ENCODE measurements at regions not wholly inside any gene's neighbourhood (a gene's known extent, or its start where the extent isn't known, plus 50 kb on each side); places are given as distances from the start of the nearest gene placed in this dataset.

DNA sequence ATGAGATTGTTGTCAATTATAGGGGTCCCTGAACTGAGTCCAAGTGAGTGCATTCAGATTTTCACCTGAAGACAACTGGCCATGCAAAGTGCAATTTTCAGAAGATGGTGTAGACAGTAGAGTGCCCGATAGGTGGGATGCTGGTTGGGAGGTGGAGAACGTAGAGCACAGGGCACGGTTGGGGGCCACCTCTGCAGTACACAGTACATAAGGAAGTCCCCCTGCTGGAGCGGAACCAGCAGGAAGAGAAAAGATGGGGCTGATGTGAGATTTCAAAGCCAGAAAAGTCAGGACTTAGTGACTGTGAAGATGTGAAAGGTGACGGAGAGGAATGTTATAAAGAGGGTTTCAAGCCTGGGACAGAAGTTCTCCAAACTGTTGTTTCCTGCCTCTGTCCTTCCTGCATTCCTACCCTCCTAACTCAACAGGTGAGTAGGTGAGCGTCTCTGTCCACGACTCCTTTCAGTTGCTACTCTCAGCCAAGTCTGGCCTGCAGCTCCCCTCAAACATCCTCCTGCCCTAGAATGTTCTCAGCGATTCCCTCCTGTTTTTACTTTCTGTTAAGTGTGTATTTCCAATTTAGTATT is 330.8 kb downstream of the PRL start:
- TF ChIP-seq, protein P1, sequence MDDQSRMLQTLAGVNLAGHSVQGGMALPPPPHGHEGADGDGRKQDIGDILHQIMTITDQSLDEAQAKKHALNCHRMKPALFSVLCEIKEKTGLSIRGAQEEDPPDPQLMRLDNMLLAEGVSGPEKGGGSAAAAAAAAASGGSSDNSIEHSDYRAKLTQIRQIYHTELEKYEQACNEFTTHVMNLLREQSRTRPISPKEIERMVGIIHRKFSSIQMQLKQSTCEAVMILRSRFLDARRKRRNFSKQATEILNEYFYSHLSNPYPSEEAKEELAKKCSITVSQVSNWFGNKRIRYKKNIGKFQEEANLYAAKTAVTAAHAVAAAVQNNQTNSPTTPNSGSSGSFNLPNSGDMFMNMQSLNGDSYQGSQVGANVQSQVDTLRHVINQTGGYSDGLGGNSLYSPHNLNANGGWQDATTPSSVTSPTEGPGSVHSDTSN (IDR thresholded peaks at IDR 0.05), result no peak
- TF ChIP-seq, protein P2, sequence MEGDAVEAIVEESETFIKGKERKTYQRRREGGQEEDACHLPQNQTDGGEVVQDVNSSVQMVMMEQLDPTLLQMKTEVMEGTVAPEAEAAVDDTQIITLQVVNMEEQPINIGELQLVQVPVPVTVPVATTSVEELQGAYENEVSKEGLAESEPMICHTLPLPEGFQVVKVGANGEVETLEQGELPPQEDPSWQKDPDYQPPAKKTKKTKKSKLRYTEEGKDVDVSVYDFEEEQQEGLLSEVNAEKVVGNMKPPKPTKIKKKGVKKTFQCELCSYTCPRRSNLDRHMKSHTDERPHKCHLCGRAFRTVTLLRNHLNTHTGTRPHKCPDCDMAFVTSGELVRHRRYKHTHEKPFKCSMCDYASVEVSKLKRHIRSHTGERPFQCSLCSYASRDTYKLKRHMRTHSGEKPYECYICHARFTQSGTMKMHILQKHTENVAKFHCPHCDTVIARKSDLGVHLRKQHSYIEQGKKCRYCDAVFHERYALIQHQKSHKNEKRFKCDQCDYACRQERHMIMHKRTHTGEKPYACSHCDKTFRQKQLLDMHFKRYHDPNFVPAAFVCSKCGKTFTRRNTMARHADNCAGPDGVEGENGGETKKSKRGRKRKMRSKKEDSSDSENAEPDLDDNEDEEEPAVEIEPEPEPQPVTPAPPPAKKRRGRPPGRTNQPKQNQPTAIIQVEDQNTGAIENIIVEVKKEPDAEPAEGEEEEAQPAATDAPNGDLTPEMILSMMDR (IDR thresholded peaks at IDR 0.05), result no peak
- TF ChIP-seq NR3C1 (IDR thresholded peaks at IDR 0.05) (no peak), POLR2A (IDR thresholded peaks at IDR 0.05; ENCODE audit: low read length) (no peak)

All from A549 (cell line).